ENCODE measurements at regions not wholly inside any gene's neighbourhood (a gene's known extent, or its start where the extent isn't known, plus 50 kb on each side); places are given as distances from the start of the nearest gene placed in this dataset.

- POLR2A ChIA-PET: no interaction called here
Observed at GRCh38 chr11:45741582-45741981, 63.4 kb upstream of the SLC35C1 start.

More at GRCh38 chr11:45741582-45741981, 63.4 kb upstream of the SLC35C1 start:
- Histone ChIP-seq H3K4me1 (ENCODE audit: control insufficient read depth, insufficient read depth, low read length) (no peaks in the 10 kb centered on the region), H3K4me3 (ENCODE audit: low read depth, low read length) (no peak overlapping the region), H3K27ac (ENCODE audit: extremely low read depth, low read depth, low read length) (no peak overlapping the region), H3K9me3 (ENCODE audit: control insufficient read depth, insufficient read depth, low read depth, low read length) (no peaks in the 10 kb centered on the region), H3K36me3 (ENCODE audit: control insufficient read depth in 2 of 2, insufficient read depth in 1 of 2, low read length in 2 of 2) (no peaks in the 10 kb centered on the region)
- TF ChIP-seq ZBTB6 (tag by site-specific recombination; IDR thresholded peaks at IDR 0.05) (no peak), ZNF521 (tag by site-specific recombination; IDR thresholded peaks at IDR 0.05) (no peak), ZIC2 (tag by site-specific recombination; IDR thresholded peaks at IDR 0.05) (no peak), ZNF148 (tag by site-specific recombination; IDR thresholded peaks at IDR 0.05; ENCODE audit: borderline replicate concordance) (no peak), MZF1 (tag by site-specific recombination; IDR thresholded peaks at IDR 0.05; ENCODE audit: borderline replicate concordance) (no peak), SP3 (tag by site-specific recombination; IDR thresholded peaks at IDR 0.05) (no peak), PRDM6 (tag by site-specific recombination; IDR thresholded peaks at IDR 0.05) (no peak), ZNF132 (tag by site-specific recombination; IDR thresholded peaks at IDR 0.05; ENCODE audit: borderline replicate concordance) (no peak), ZNF350 (tag by site-specific recombination; IDR thresholded peaks at IDR 0.05) (no peak), ZNF2 (tag by site-specific recombination; IDR thresholded peaks at IDR 0.05) (no peak), HOXD13 (CRISPR knock-in tag; IDR thresholded peaks at IDR 0.05; ENCODE audit: borderline replicate concordance) (no peak), MEIS1 (CRISPR knock-in tag; IDR thresholded peaks at IDR 0.05; ENCODE audit: borderline replicate concordance) (no peak), ZNF26 (tag by site-specific recombination; IDR thresholded peaks at IDR 0.05) (no peak), ZNF830 (tag by site-specific recombination; IDR thresholded peaks at IDR 0.05; ENCODE audit: low read depth) (no peak), ZNF585B (tag by site-specific recombination; IDR thresholded peaks at IDR 0.05) (no peak), ZNF169 (tag by site-specific recombination; IDR thresholded peaks at IDR 0.05) (no peak), ZNF747 (tag by site-specific recombination; IDR thresholded peaks at IDR 0.05) (no peak), KLF17 (tag by site-specific recombination; IDR thresholded peaks at IDR 0.05) (no peak)
- TF ChIP-seq, protein P1, sequence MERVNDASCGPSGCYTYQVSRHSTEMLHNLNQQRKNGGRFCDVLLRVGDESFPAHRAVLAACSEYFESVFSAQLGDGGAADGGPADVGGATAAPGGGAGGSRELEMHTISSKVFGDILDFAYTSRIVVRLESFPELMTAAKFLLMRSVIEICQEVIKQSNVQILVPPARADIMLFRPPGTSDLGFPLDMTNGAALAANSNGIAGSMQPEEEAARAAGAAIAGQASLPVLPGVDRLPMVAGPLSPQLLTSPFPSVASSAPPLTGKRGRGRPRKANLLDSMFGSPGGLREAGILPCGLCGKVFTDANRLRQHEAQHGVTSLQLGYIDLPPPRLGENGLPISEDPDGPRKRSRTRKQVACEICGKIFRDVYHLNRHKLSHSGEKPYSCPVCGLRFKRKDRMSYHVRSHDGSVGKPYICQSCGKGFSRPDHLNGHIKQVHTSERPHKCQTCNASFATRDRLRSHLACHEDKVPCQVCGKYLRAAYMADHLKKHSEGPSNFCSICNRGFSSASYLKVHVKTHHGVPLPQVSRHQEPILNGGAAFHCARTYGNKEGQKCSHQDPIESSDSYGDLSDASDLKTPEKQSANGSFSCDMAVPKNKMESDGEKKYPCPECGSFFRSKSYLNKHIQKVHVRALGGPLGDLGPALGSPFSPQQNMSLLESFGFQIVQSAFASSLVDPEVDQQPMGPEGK (tag by site-specific recombination; IDR thresholded peaks at IDR 0.05): no peak
- CTCF ChIA-PET: interaction anchor here (0.6 kb wide), 1 partner anchor 10 kb away, joined by 3 read pairs; no protein-coding TSS in a partner anchor

All from HEK293 (cell line).